DMS79 (cell line): ENCODE measurements at regions not wholly inside any gene's neighbourhood (a gene's known extent, or its start where the extent isn't known, plus 50 kb on each side); places are given as distances from the start of the nearest gene placed in this dataset.

Experiments
- DNase-seq: peaks from one replicate; lab custom pipeline; 2025; lab: John Stamatoyannopoulos, UW

DNA sequence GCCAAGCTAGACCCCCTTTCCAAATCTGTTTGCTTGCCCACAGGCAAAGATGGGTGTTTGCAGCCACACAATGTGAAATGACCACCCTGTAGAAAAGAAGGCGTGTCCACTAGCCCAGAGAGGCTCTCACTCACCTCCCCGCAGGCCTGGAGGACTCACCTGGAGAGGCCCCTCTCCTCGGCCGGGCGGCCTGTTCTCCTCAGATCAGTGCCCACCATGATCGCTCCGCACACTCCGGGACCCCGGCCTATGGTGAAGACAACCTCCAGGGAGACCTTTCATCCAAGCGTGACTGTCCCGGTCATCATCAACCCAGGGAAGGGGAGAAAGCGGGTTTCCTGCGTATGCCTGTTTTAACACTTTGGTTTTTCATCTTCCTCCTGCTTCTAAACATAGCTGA is 328.7 kb upstream of the SALL3 start:
- no peak for DNase-seq

DNA sequence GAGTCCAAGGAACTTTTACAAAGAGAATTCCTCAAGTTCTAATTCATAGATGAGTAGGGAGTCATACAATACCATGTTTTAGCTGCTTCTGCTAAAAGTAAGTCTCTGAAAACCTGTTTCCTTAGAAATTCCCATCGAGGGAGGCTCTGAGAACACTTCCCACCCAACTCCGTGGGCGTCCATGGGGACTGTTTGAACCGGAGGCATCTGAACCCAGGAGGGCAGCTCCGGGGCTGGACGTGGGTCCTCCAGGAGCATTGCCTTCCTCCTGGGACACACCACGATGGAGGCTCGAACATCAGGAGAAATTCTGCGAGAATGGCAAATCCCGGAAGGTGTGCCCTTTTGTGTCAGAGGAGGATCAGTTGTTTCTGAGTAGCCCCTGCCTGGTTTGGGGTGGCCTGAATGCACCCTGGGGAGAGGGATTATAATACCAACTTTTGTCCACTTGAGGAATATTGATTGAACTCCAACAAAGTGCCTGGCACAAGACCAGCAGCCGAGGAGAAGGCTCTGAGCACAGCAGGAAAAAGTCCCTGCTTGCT is 327.5 kb upstream of the SALL3 start:
- DNase-seq: no peak

DNA sequence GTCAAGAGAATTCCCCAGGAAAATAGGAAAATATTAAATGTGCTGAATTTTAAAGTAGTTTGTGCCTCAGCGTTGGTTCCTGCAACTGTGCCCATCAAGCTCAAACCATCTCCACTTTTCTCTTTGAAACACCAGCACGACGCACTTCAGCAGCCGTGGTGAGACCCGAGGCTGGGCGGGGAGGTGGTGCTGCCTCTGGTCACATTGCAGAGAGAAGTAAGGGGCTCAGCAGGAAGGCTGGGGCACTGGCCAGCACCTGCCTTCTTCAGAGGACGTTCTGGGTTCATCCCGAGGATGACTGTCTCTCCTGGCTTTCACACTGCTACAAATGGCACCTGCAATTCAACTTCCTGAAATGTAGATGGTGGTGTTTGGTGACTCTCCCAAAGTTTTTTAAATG is 323.7 kb upstream of the SALL3 start:
- DNase-seq: no peak

DNA sequence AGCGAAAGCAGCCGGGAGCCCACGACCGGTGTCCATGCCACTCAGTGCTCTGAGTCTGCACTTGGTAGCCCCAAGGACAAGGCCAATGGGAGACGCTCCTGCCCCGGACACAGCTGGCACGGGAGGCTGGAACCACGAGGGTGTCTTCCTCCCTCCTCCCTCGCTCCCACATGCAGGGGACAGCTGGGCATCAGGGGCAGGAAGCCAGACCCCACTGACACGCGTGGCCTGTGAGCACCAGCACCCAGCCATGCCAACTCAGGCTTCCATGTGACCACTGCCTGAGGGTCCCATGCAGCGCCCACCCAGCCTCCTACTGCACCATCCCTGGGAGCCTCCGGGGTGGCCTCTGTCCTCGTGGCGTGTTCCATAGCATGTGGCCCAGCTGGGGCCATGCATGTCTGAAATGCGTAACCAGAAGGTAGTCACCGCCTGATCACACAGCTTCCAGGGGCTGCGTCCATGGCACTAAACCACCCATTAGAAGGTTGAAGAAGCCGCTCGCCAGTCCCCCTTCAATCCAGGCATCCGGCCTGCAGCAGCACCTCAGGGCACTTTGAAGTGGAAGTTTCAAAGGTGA is 323.2 kb upstream of the SALL3 start:
- DNase-seq: no peak

DNA sequence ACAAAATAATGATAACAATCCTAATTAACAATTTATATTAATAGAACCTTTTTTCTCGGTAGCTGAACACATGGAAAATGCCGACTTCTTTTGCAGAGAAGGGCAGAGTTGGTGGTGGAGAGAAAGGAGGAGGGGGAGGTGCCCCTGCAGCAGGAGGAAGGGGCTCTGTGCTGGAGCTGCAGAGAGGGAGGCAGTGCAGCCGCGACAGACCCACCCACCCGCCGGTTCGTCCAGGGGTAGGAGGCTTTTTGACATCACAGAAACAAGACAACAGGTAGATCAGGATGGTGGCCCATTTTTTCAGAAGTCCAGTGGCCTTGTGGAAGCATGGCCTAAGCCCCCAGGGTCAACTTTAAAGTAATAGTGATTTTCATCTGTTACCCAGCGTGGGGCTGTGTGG is 321.1 kb upstream of the SALL3 start:
- no peak for DNase-seq

DNA sequence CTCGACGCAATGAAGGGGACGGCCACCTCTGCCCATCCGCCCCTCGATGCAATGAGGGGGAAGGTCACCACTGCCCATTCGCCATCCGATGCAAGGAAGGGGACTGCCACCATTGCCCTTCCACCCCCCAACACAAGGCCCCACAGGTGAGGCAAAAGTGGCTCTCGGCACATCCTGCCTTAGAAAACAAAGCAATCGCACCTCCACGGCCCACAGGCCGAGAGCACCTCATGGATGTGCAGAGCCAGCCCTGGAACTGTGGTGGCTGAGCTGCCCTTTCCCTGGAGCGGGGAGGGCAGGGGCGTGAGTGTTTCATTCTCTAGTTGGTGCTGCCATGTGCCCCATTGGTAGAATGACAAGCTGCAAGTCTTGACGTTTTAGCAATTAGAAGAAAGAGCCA is 320.6 kb upstream of the SALL3 start:
- DNase-seq: no peak

DNA sequence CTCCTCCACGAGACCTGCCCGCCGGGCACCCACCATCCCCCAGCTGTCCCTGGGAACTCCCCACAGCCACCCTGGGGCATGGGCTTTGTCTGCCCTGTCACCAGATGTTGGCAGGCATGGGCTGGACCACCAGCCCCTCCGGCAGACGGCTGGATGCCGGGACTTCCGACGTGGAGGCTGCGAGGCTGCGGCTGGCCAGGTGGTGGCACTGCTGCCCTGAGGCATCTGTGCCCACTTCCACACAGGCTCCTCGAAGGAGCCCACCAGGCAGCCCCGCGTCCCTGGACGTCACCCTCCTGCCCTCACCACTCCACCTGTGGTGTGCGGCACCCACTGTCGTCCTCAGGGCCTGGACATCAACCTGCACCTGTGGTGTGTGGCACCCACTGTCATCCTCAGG is 319.9 kb upstream of the SALL3 start:
- no peak for DNase-seq

DNA sequence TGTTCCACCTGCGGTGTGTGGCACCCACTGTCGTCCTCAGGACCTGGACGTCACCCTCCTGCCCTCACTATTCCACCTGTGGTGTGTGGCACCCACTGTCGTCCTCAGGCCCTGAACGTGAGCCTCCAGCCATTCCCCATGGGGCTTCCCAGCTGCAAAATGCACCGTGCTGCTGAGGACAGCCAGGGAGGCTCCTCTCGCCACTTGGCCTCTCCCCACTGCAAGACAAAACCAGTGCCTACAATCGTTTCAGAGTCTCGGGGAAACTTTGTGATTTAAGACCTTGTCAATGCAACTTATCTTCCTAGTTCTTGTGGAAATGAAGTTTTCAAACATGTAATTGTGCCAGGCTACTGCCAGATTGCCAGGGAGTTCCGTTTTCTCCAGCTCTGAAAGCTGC is 319.3 kb upstream of the SALL3 start:
- DNase-seq: no peak

DNA sequence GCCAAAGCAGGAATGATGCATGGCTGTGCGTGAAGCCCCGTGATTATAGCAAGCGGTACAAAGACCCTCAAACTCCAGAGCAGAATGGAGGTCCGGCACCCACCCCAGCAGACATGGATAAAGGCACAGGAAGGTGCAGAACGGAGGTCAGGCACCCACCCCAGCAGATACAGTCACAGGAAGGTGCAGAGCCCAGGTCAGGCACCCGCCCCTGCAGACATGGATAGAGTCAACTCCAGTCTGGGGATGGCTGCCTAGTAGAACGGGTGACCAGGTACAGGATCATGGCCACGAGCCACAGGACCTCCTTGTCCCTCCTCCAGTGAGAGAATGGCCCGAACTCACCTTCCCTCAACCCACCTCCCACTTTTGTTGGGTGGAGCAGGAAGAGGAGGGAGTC is 318.3 kb upstream of the SALL3 start:
- DNase-seq: no peak

DNA sequence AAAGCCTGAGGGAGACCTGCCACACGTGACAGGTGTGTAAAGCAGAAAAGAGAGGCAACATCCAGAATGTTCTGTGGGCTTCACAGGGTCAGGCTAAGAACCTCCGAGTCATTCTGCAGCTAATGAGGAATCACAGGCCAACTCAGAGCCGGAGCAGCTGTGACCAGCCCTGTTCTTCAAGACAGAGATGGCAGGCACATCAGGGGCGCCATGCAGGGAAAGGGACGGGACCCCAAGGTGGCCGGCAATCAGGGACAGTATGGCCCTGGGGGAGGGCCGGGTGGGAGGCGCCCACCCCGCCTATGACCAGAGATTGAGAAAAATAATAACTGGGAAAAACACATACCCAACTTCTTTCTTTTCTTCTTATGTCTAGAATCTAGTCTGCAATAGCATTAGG is 316.7 kb upstream of the SALL3 start:
- DNase-seq: no peak

DNA sequence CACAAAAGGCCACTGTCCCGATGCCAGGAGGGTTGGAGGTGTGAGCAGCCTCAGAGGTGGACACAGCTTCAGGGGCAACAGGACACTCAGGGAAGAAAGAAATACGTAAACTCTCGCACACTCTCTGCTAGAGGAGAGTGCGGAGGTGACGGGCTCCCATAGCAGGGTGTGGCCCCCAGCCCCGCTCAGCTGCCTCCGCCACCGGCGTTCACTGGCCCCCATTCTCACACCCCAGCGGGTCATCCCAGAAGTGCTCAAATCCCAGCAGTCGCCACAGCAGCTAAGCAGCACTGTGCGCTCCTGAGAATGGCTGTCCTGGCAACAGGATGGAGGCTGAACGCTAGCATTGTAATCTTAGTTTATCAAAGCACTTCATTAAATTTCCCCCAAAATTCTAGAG is 315.6 kb upstream of the SALL3 start:
- DNase-seq: no peak

DNA sequence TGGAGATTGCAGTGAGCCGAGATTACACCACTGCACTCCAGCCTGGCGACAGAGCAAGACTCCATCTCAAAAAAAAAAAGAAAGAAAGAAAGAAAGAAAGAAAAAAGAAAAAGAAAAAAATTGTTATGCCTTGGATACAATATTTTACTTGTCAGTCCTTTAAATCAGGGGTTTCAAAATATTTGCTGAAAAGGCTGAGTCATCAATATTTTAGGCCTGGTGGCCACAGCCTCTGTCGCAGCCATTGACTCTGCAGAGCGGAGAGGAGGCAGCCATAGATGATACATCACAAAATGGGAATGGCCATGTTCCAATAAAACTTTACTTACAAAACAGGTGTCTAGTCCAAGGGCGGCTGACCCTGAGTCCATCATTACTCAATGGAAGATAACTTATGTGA is 314.8 kb upstream of the SALL3 start:
- DNase-seq: no peak

DNA sequence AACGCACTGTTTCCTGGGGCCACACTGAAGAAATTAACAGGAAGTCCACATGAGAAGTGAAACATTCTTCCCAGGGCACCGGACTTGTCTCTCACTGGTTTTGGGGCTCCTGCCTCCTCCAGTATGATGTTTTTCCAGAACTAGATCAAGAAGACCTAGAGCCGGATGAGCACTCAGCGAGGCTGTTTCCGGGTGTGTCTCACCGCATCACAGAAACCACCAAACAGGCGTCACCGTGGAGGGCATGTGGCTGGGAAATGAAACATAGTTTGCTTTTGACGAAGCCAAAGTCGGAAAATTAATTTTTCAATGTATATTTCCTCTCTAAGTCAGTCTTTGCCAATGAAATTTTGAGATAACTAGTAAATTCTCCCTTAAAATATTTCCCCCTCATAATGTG is 314.0 kb upstream of the SALL3 start:
- no peak for DNase-seq

DNA sequence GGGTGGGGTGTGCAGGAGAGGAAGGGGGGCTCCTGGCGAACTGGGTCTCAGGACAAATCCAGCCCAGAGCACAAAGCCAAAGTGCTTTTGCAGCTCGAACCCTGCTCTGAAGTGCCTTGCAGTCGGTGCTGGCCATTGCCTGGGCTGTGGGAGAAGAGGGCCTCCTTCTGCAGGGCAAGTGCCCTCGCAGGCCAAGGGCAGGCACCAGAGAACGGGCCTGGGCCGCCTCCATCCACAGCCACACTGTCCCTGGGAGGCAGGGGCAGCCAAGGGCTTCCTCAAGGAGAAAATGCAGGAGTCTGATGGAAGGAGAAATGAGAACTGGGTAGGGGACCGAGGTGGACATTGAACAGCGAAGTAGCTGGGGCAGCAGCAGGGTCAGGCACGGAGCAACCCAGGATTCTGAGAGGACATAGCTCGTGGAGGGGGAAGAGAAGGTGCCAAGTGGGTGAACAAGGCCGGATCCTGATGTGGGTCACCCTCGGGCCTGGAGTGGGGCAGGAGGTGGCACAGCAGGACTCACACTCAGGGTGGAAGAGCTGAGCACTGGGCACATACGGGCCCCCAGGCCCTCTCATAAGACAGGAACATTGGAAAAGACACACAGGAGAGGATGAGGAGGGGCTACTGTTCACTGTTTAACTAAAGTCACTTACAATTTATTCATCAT is 312.8 kb upstream of the SALL3 start:
- no peak for DNase-seq

DNA sequence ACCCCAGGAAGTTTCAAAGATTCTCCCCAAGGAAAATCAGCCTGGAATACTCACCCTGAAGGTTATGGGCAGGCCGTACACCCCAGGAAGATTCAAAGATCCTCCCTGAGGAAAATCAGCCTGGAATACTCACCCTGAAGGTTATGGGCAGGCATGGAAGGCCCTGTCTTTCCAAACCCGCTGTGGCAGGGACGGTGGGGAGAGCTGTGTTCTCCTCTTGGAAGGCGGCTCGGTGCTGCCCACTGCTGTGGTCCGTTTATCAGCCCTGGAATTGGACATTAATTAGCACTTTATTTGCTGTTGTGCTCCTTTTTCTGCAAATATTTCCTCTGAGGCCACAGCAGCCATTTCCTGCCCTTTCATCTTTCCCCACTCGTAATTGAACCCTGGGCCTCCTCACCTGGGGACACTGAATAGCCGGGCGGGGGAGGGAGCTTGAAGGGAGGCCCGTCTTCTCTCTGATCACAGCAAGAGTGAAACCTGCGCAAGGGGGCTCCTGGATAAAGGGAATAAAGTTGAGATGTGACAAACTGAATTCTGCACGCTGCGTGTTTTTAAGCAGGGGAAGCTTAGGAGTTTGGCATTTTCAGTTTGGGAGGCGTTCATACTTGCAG is 308.7 kb upstream of the SALL3 start:
- DNase-seq: no peak

DNA sequence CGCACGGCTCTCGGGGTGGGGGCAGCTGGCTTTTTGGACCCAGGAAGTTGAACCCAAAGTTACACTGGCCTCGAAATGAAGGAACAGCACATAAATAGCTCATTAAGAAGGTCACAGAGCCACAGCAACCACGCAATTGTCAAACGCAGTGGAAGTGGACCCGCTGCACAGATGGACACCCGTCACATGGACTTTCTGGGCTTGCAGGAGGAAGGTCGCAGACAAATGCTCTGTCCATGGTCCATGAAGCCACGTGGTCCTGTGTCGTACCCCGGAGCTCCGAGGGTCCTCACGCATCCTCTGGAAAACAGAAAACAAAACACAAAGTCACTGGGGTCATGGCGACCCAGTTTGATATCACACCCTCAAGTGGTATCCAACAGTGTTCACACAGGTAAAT is 308.1 kb upstream of the SALL3 start:
- no peak for DNase-seq

DNA sequence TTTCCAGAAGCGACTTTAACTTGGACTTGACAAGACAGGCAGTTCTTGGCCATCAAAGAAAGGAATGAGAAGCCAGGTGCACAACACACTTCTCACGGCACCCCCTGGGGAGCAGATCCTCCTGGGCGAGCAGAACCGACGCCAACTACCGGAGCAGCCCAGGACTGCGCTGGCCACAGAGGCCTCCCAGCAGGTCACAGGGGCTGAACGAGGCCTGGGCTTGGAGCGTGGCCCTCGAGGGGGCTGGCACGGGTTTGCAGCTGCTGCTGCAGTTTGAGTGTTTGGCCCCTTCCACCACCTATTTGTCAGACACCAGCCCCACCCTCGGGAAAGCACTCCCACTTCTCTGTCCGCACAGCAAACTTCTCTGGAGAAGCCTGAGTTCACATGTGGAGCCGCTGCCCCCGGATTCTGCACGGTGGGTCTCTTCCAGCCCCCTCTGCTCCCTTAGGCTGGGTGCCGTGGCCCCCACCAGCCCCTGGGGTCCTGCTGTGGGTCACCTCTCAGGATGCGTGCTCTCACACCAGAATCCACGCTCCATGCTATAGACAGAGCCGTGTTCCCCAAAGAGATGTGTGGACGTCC is 306.7 kb upstream of the SALL3 start:
- no peak for DNase-seq

DNA sequence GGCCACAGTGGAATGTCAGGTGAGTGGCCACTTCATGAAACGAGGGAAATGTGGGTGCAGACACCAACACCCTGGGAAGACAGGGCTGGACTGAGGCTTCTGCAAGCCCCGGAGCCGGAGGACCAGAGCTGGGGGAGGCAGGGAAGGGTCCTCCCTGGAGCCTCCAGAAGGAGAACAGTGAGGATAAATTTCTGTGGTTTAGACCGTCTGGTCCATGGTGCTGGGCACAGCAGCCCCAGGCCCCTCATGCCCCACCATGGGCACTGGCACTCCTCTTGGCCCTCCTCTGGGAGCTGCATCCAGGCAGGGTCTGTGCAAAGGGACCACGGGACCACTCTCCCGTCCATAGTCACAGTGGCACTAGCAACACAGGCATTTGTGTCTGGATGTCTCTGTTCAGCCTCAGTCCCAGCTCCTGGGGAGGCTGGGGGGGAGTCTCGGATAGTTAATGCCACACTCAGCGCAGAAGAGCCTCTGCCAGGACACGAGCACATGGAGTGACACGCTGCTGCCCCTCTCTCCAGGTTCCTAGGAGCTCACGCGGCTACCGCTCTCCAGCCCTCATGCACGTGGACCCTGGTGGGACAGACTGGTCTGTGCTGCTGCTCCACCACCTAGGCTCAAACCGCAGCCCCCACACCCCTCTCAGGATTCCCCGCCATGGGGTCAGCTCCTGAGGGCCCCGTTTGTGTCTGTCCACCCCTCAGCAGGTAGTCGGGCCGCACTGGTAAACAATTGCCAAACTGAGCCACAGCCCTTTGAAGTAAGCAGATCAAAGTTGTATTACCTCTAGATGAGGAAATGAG is 305.9 kb upstream of the SALL3 start:
- no peak for DNase-seq

DNA sequence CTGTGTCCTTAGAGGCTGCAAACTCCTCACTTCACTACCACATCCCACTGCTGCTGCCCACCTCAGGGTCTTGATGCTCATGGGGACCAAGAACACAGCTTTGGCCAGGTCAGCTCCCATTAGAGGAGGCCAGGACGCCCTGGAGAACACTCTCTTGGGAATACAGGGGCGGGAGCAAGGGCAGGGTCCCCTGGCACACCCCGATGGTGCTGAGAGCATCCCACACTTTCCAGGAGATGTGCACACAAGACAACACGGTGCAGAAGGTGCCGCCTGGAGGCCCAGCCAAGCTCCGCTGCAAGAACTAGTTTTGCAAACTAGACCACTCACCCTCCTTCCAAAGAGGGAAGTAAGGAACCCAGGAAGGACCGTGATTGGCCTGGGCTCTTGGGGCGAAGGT is 304.4 kb upstream of the SALL3 start:
- no peak for DNase-seq

DNA sequence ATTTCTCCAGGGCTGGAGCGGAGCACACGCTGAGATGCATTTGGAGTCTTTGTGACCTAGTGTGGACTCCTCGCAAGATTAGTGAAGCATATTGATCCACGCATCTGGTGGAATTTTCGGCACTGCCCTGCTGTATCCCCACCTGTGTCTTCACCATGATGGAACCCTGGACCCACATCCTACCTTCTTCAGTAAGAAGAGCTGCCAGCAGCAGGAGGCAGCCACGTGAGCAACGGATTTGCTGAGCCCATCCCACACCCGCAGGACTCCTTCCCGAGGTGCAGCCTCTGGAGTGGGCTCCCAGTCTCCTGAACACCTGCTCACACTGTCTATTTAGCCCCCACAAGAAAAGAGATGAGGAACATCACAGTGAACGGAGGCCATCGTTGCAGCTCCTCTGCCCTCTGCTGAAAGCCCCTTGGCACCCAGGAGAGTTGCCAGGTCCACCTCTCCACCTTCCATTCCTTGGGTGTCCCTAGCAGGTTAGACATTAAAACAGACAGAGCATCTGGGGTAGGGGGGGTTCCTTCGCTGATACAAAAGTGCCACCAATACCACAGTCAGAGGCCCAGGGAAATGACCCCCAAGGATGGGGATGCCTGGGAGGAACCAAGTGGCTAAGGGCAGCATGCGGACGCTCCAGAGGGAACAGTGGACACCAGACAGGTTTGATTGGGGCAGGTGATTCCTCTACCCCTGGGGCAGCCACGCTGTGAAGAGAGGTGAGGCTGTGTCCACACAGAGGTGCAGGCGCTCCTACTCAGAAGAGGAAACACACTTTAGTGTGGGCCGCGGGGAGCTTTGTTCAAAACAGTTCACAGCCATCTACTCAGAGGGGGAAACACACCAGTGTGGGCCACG is 302.8 kb upstream of the SALL3 start:
- no peak for DNase-seq

DNA sequence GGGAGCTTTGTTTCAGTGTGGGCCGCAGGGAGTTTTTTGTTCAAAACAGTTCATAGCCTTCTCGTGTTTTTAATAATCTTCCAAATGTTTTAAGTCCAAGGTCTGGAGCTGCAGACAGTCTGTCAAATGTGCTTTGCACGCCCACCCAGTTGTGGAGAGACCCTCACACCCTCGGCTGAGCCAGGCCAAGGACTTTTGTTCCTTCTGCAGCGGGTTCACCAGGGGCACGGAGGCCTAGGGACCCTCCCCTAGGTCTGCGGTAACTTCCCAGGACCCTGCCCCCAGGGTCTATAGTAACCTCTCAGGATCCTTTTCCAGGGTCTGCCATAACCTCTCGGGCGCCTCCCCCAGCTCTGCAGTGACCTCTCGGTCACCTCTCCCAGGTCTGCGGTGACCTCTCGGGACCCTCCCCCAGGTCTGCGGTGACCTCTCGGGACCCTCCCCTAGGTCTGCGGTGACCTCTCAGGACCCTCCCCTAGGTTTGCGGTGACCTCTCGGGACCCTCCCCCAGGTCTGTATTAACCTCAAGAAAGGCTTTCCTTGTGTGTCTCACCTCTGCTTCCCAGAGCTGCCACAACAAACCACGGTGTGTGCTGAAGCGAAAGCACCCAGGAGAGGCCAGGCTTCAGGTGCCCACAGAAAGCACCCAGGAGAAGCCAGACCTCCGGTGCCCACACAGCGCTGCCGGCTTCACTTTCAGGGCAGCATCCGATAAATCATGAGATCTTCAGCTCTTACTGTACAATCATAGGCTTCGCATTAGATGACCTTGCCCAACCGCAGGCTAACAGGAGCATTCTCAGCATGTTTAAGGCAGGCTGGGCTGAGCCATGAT is 301.9 kb upstream of the SALL3 start:
- DNase-seq: no peak
